K562 (cell line): ENCODE measurements at regions not wholly inside any gene's neighbourhood (a gene's known extent, or its start where the extent isn't known, plus 50 kb on each side); places are given as distances from the start of the nearest gene placed in this dataset.

Experiments
- ATAC-seq: fragments of 200-7000 bp; cut with Tn5 transposase; 3 replicates; pipeline ENCODE4 v1.9.1; 2020; ENCODE audit warnings: moderate library complexity
- BruUV-seq: library from RNA; stranded (reverse); fragments of 400-500 nt; replicated peaks from 2 replicates; lab custom pipeline; 2021; lab: Mats Ljungman, UMichigan
- CTCF ChIA-PET: fragments of 300-600 bp; formaldehyde crosslinking; extraction: SDS; loops from one replicate; lab custom pipeline; 2021; ENCODE audit warnings: low intra/inter-chr PET ratio; lab: Yijun Ruan, JAX
- POLR2A ChIA-PET: fragments of 300-600, 350-650 bp; sonication (Branson Sonifier 250); formaldehyde crosslinking; extraction: SDS; loops from one replicate; lab custom pipeline; 2021; ENCODE audit warnings: antibody characterized with exemption, inconsistent platforms; lab: Yijun Ruan, JAX
- DNase-seq, 4 experiments: peaks; one replicate each; pipeline versions ENCODE4 v3.0.0 to v3.0.0-alpha.2; 2011 to 2018; ENCODE audit warnings: low spot score in 3 of 4, mixed read lengths in 3 of 4; ENCODE audit errors: extremely low read depth in 1 of 4
- FAIRE-seq: peaks from 2 replicates; lab custom pipeline; 2011; peaks lifted over from hg19 to GRCh38; lab: Jason Lieb, UNC
- H2AFZ ChIP-seq: 2 replicates; pipeline ENCODE4 v1.6.0; 2011; ENCODE audit warnings: low read depth, low read length, control low read depth, inconsistent platforms
- H3K27ac ChIP-seq: fragments of 200-600 bp; 3 replicates; pipeline ENCODE4 v1.8.0; 2011; ENCODE audit warnings: low read depth, mild to moderate bottlenecking, control low read depth, inconsistent platforms, low read length, moderate library complexity, mixed read lengths; ENCODE audit errors: extremely low read depth
- H3K27me3 ChIP-seq, 2 experiments: fragments of 300-600 bp in 1 of 2; 2 replicates in 1 of 2; 3 replicates in 1 of 2; pipeline versions ENCODE4 v1.6.0 to v1.8.0; 2011; ENCODE audit warnings: inconsistent platforms in 2 of 2, low read length in 2 of 2, mild to moderate bottlenecking in 1 of 2, mixed read lengths in 1 of 2, moderate library complexity in 1 of 2; ENCODE audit not compliant: control insufficient read depth in 2 of 2, insufficient read depth in 2 of 2
- H3K36me3 ChIP-seq: fragments of 300-600 bp; 3 replicates; pipeline ENCODE4 v1.8.0; 2011; ENCODE audit warnings: mild to moderate bottlenecking, low read length, inconsistent platforms; ENCODE audit not compliant: control insufficient read depth, insufficient read depth
- H3K4me1 ChIP-seq, 2 experiments: fragments of 200-600 bp in 1 of 2; replicated peaks in 1 of 2; 2 replicates in 1 of 2; 3 replicates in 1 of 2; pipeline versions ENCODE4 v1.5.1 to v1.8.0; 2011; ENCODE audit warnings: inconsistent platforms in 2 of 2, low read length in 2 of 2, mild to moderate bottlenecking in 1 of 2, mixed read lengths in 1 of 2, moderate library complexity in 1 of 2; ENCODE audit not compliant: control insufficient read depth in 2 of 2, insufficient read depth in 2 of 2
- H3K4me2 ChIP-seq: 2 replicates; pipeline ENCODE4 v1.6.1; 2011; ENCODE audit warnings: low read length, control low read depth, inconsistent platforms, mixed read lengths; ENCODE audit not compliant: insufficient read depth
- H3K4me3 ChIP-seq: fragments of 200-600 bp; sonication (generic), shearing (Covaris generic); 2 replicates; pipeline ENCODE4 v1.5.1; 2016; ENCODE audit warnings: control low read depth, inconsistent platforms
- H3K79me2 ChIP-seq: fragments of 200-600 bp; 3 replicates; pipeline ENCODE4 v1.8.0; 2011; ENCODE audit warnings: low read length, inconsistent platforms; ENCODE audit not compliant: control insufficient read depth, insufficient read depth
- H3K9ac ChIP-seq, 2 experiments: 2 replicates each; pipeline versions ENCODE4 v1.6.0 to v1.6.1; 2011; ENCODE audit warnings: low read depth in 2 of 2, low read length in 2 of 2, control low read depth in 1 of 2, inconsistent platforms in 1 of 2, mild to moderate bottlenecking in 1 of 2, mixed read lengths in 1 of 2; ENCODE audit not compliant: insufficient read depth in 1 of 2
- H3K9me1 ChIP-seq: one replicate; pipeline ENCODE4 v1.6.0; 2011; ENCODE audit warnings: inconsistent platforms, mild to moderate bottlenecking, low read length, moderate library complexity; ENCODE audit not compliant: control insufficient read depth, insufficient read depth
- H3K9me3 ChIP-seq: replicated peaks from 2 replicates; pipeline ENCODE4 v1.5.1; 2011; ENCODE audit warnings: low read depth, low read length, inconsistent platforms; ENCODE audit not compliant: control insufficient read depth, insufficient read depth
- H4K20me1 ChIP-seq: replicated peaks from 2 replicates; pipeline ENCODE4 v1.6.1; 2011; ENCODE audit warnings: low read length, inconsistent platforms, mixed read lengths; ENCODE audit not compliant: control insufficient read depth, insufficient read depth
- BRF1 ChIP-seq: IDR thresholded peaks from 3 replicates; pipeline ENCODE4 v1.6.1; 2011; ENCODE audit warnings: borderline replicate concordance, mild to moderate bottlenecking; ENCODE audit not compliant: insufficient read length; ENCODE audit errors: extremely low read depth
- CTCFL ChIP-seq: IDR thresholded peaks from 2 replicates; pipeline ENCODE4 v1.6.1; 2011; ENCODE audit warnings: borderline replicate concordance, low read depth, mild to moderate bottlenecking, moderate library complexity, low read length; ENCODE audit not compliant: insufficient read depth, poor library complexity, severe bottlenecking
- POLR2G ChIP-seq: fragments of 200-400 bp; formaldehyde crosslinking; IDR thresholded peaks from 2 replicates; pipeline ENCODE4 v1.6.1; 2017; ENCODE audit warnings: low read depth, mild to moderate bottlenecking, antibody characterized with exemption, low read length, moderate library complexity
- TOE1 ChIP-seq, 2 experiments: fragments of 450-650 bp in 1 of 2; sonication (generic) in 1 of 2; formaldehyde crosslinking in 1 of 2; IDR thresholded peaks; 2 replicates each; pipeline versions ENCODE4 v1.7.1 to v1.8.0; 2016 to 2022; ENCODE audit warnings: borderline replicate concordance in 2 of 2, mild to moderate bottlenecking in 2 of 2, antibody characterized with exemption in 1 of 2, inconsistent platforms in 1 of 2, low read depth in 1 of 2, missing genetic modification reagents in 1 of 2, moderate library complexity in 1 of 2
- ZFX ChIP-seq: sonication (generic); formaldehyde crosslinking; IDR thresholded peaks from 2 replicates; pipeline ENCODE4 v1.8.0; 2022; ENCODE audit warnings: mild to moderate bottlenecking, missing genetic modification reagents, moderate library complexity
- ZNF224 ChIP-seq: sonication (generic); formaldehyde crosslinking; IDR thresholded peaks from 2 replicates; pipeline ENCODE4 v1.8.0; 2022; ENCODE audit warnings: mild to moderate bottlenecking, missing genetic modification reagents
- ZNF436 ChIP-seq: fragments of 250-450, 450-650 bp; sonication (Bioruptor Pico); formaldehyde crosslinking; IDR thresholded peaks from 2 replicates; pipeline ENCODE4 v1.7.0; 2020; ENCODE audit warnings: mild to moderate bottlenecking
- ZNF668 ChIP-seq: fragments of 250-450 bp; sonication (Bioruptor Pico); IDR thresholded peaks from 2 replicates; pipeline ENCODE4 v1.8.0; 2022; ENCODE audit warnings: mild to moderate bottlenecking, inconsistent platforms
- WGBS: fragments of 100-300 bp; shearing (Covaris generic); methylation state at CpG from one replicate; pipeline ENCODE4 v1.1.6; 2016; ENCODE audit warnings: low coverage, mixed read lengths; ENCODE audit not compliant: insufficient coverage; ENCODE audit errors: missing lambda C conversion rate; 5-methylcytosine and 5-hydroxymethylcytosine counted together
- in situ Hi-C: fragments of 300-500 bp; cut with MboI; formaldehyde crosslinking; loops from 4 replicates; pipeline ENCODE4 v1.15.0; 2018; ENCODE audit warnings: inconsistent platforms, mixed read lengths
- intact Hi-C: fragments of 100-400 bp; cut with micrococcal nuclease; formaldehyde crosslinking; loops from 2 replicates; pipeline ENCODE4 v1.14.2; 2022
- TF ChIP-seq, protein P1 (sequence below): sonication (generic); IDR thresholded peaks from 2 replicates; pipeline ENCODE4 v1.6.1; 2016

DNA sequence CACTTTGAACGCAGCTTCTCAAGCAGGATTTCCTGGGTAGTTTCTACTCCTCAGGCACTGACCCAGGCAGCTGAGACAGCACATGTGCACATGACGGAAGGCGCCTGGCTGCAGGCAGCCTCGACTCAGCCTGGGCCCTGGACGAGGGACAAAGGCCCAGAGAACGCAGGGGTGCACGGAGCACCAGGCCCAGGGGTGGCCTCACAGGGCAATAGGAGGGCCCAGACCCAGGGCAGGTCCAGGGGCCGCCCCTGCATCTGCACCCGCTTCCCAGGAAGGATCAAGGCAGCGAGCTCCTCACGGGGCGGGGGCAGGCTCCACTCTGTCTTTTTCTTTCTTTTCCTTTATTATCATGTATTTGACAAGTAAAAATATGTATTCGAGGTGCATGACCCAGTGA lies 208.4 kb downstream of the BRD1 start:
- no peaks in the 10 kb centered on the region for H3K9me3 ChIP-seq
- H3K9ac ChIP-seq: no peak overlapping the region
- no peak overlapping the region for H3K27ac ChIP-seq
- no peak overlapping the region for H3K4me3 ChIP-seq
- in situ Hi-C loops (no loop called here), intact Hi-C loops (no loop called here)
- WGBS: 100% methylated on average over 6 of the region's 13 CpGs
- DNase-seq (no peak), FAIRE-seq (no peak), ATAC-seq (no peak)
- peaks cover 0 to 19% of the 10 kb centered on the region in 2 experiments; a peak in 2 of 5 replicates for H3K4me1 ChIP-seq
- peaks cover 26% of the 10 kb centered on the region; the same call in 2 of the 3 replicates for H3K36me3 ChIP-seq
- H3K27me3 ChIP-seq: no peaks in the 10 kb centered on the region
- no peaks in the 10 kb centered on the region for H3K9me1 ChIP-seq
- TF ChIP-seq, protein P1, sequence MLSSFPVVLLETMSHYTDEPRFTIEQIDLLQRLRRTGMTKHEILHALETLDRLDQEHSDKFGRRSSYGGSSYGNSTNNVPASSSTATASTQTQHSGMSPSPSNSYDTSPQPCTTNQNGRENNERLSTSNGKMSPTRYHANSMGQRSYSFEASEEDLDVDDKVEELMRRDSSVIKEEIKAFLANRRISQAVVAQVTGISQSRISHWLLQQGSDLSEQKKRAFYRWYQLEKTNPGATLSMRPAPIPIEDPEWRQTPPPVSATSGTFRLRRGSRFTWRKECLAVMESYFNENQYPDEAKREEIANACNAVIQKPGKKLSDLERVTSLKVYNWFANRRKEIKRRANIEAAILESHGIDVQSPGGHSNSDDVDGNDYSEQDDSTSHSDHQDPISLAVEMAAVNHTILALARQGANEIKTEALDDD: no peak
- no peak for TF ChIP-seq ZNF668
- H3K4me2 ChIP-seq: no peak overlapping the region
- BruUV-seq: no TSS peak
- H4K20me1 ChIP-seq: 0 out of 2 replicates have a peak, but pooled peaks cover 2% of the 10 kb centered on the region
- ChIA-PET CTCF (no interaction called here), POLR2A (no interaction called here)
- no peak overlapping the region for H2AFZ ChIP-seq
- H3K79me2 ChIP-seq: peaks cover 48% of the 10 kb centered on the region

GRCh38 chr22:49618677-49618953 lies 209.1 kb downstream of the BRD1 start:
- Histone ChIP-seq H3K9me1 (no peaks in the 10 kb centered on the region), H4K20me1 (0 out of 2 replicates have a peak, but pooled peaks cover 2% of the 10 kb centered on the region), H3K79me2 (peaks cover 52% of the 10 kb centered on the region), H3K27ac (no peak overlapping the region), H3K27me3 (no peaks in the 10 kb centered on the region), H3K4me1 (peaks cover 0 to 15% of the 10 kb centered on the region in 2 experiments; a peak in 2 of 5 replicates), H3K4me2 (no peak overlapping the region), H3K36me3 (peaks cover 26% of the 10 kb centered on the region; the same call in 2 of the 3 replicates), H3K9me3 (no peaks in the 10 kb centered on the region), H2AFZ (no peak overlapping the region), H3K4me3 (no peak overlapping the region), H3K9ac (no peak overlapping the region)
- 100% methylated on average over 5 of the region's 8 CpGs for WGBS
- intact Hi-C loops (no loop called here), in situ Hi-C loops (no loop called here)
- POLR2A ChIA-PET: no interaction called here
- CTCF ChIA-PET: no interaction called here
- TF ChIP-seq POLR2G: no peak
- no peak for TF ChIP-seq TOE1 (IDR thresholded peaks at IDR 0.05; ENCODE audit: borderline replicate concordance)
- TF ChIP-seq TOE1 (CRISPR knock-in tag; IDR thresholded peaks at IDR 0.05; ENCODE audit: borderline replicate concordance, low read depth): no peak
- TF ChIP-seq BRF1: no peak
- no peak for TF ChIP-seq ZNF436 (CRISPR knock-in tag)
- no peak for TF ChIP-seq ZNF224 (CRISPR knock-in tag)
- no peak for TF ChIP-seq CTCFL
- TF ChIP-seq ZFX (CRISPR knock-in tag): no peak
- FAIRE-seq: no peak
- no peak for DNase-seq
- BruUV-seq: no TSS peak
- ATAC-seq: no peak
